MCF 10A (cell line): ENCODE measurements at regions not wholly inside any gene's neighbourhood (a gene's known extent, or its start where the extent isn't known, plus 50 kb on each side); places are given as distances from the start of the nearest gene placed in this dataset.

ENCODE experiments used
- BruUV-seq: library from RNA; stranded (reverse); fragments of 400-500 nt; replicated peaks from 2 replicates; lab custom pipeline; 2021; lab: Mats Ljungman, UMichigan
- CTCF ChIA-PET: fragments of 300-600 bp; sonication (Branson Sonifier 250); formaldehyde crosslinking; extraction: SDS; loops from one replicate; lab custom pipeline; 2021; ENCODE audit warnings: antibody characterized with exemption, inconsistent platforms; lab: Yijun Ruan, JAX
- POLR2A ChIA-PET: fragments of 300-600, 350-650 bp; sonication (Branson Sonifier 250); formaldehyde crosslinking; extraction: SDS; loops from one replicate; lab custom pipeline; 2020; ENCODE audit warnings: antibody characterized with exemption, inconsistent platforms; lab: Yijun Ruan, JAX
- DNase-seq: peaks from one replicate; pipeline ENCODE4 v3.0.0-alpha.2; 2018; ENCODE audit not compliant: unreplicated experiment
- H3K27ac Mint-ChIP-seq: one replicate; pipeline ENCODE4 v1.8.0; 2022; ENCODE audit warnings: mild to moderate bottlenecking, low read depth, mixed read lengths; ENCODE audit not compliant: unreplicated experiment
- H3K27me3 Mint-ChIP-seq: one replicate; pipeline ENCODE4 v1.8.0; 2022; ENCODE audit warnings: mixed read lengths; ENCODE audit not compliant: insufficient read depth, unreplicated experiment
- H3K36me3 Mint-ChIP-seq: one replicate; pipeline ENCODE4 v1.8.0; 2022; ENCODE audit warnings: mild to moderate bottlenecking, moderate library complexity, mixed read lengths; ENCODE audit not compliant: insufficient read depth, unreplicated experiment
- H3K4me1 Mint-ChIP-seq: one replicate; pipeline ENCODE4 v1.8.0; 2022; ENCODE audit warnings: mixed read lengths; ENCODE audit not compliant: insufficient read depth, unreplicated experiment
- H3K4me3 Mint-ChIP-seq: one replicate; pipeline ENCODE4 v1.8.0; 2022; ENCODE audit warnings: mild to moderate bottlenecking, moderate library complexity, mixed read lengths; ENCODE audit not compliant: unreplicated experiment
- H3K9me3 Mint-ChIP-seq: one replicate; pipeline ENCODE4 v1.8.0; 2022; ENCODE audit warnings: mixed read lengths; ENCODE audit not compliant: unreplicated experiment
- intact Hi-C: fragments of 100-400 bp; cut with micrococcal nuclease; formaldehyde crosslinking; loops from 2 replicates; pipeline ENCODE4 v1.14.1; 2022
- TF ChIP-seq, protein P1 (sequence below): fragments of 200-600 bp; IDR thresholded peaks from one replicate; pipeline ENCODE4 v1.8.0; 2022; ENCODE audit warnings: antibody characterized with exemption, mild to moderate bottlenecking; ENCODE audit not compliant: unreplicated experiment

DNA sequence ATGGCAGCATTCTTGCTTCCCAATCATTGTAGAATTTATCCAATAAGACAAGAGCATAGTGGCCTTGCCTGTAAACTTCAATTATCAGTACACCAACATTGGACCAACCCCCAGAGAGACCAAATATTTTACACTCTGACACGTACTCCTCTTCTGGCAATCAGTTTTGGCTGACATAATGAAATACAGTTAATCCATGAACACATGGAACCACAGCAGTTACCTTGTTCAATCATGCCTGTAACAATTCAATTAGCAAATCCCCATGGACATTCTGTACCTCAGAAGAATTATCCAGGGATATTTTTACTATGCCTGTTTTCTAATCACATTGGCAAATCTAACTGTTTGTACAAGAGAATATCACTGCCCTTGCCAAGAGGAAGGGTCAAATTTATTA, 2162.0 kb downstream of the MRPL39 start:
- TF ChIP-seq, protein P1, sequence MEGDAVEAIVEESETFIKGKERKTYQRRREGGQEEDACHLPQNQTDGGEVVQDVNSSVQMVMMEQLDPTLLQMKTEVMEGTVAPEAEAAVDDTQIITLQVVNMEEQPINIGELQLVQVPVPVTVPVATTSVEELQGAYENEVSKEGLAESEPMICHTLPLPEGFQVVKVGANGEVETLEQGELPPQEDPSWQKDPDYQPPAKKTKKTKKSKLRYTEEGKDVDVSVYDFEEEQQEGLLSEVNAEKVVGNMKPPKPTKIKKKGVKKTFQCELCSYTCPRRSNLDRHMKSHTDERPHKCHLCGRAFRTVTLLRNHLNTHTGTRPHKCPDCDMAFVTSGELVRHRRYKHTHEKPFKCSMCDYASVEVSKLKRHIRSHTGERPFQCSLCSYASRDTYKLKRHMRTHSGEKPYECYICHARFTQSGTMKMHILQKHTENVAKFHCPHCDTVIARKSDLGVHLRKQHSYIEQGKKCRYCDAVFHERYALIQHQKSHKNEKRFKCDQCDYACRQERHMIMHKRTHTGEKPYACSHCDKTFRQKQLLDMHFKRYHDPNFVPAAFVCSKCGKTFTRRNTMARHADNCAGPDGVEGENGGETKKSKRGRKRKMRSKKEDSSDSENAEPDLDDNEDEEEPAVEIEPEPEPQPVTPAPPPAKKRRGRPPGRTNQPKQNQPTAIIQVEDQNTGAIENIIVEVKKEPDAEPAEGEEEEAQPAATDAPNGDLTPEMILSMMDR = no peak
- Mint-ChIP-seq H3K36me3 (no peaks in the 10 kb centered on the region), H3K4me3 (no peak overlapping the region), H3K27ac (no peak overlapping the region), H3K27me3 (no peaks in the 10 kb centered on the region), H3K4me1 (no peaks in the 10 kb centered on the region), H3K9me3 (no peaks in the 10 kb centered on the region)
- CTCF ChIA-PET = no interaction called here
- BruUV-seq = no TSS peak
- intact Hi-C loops = no loop called here
- no peak for DNase-seq
- POLR2A ChIA-PET = no interaction called here

DNA sequence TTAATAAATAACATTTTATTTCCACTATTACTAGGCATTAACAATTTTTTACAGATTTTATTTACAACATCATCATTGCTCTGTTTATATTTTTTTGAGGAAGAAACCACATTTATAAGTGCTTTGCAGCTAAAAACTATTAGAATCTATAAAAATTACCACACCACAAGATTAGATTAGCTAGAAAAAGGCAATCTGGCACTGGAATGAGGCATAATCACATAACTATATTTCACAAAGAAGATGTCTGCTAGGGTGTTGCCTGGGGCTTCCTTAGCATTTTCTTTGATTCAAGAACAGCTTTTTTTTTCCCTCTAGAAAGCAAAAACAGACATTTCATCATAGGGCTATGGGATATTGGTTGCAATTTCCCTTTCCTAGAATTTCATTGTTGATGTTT, 2169.2 kb downstream of the MRPL39 start:
- no peaks in the 10 kb centered on the region for H3K4me1 Mint-ChIP-seq
- H3K27me3 Mint-ChIP-seq = no peaks in the 10 kb centered on the region
- no peaks in the 10 kb centered on the region for H3K36me3 Mint-ChIP-seq
- DNase-seq = no peak
- no TSS peak for BruUV-seq
- ChIA-PET CTCF (no interaction called here), POLR2A (no interaction called here)
- H3K27ac Mint-ChIP-seq = no peak overlapping the region
- TF ChIP-seq, protein P1 = no peak
- intact Hi-C loops = no loop called here
- peaks cover 22% of the 10 kb centered on the region for H3K9me3 Mint-ChIP-seq
- H3K4me3 Mint-ChIP-seq = no peak overlapping the region

DNA sequence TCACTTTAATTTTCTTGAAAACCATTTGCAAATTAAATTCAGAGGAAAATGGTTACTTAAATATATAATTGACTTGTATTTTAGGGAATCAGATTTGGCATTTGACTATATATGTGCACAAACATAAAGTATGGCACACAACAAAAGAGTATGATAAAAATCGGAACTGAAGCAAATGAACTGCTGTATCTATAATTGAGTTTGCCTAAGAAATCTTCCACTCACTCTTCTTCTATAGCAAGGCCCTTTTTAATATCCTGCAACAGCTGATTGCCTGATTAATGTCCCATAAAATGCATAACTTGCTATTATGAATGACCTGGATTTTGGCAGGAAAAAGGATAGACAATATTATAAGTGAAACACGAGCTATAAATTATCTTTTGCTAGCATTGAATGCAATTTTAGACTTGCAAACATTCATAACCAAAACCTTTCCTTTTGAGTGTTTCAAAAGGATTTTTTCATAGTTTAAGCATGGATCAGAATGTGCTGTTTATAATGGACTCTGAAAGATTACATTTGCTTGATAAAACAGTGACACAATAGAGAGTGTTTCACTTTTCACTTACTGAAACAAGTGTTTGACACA, 2204.3 kb downstream of the MRPL39 start:
- intact Hi-C loops = no loop called here
- Mint-ChIP-seq H3K36me3 (no peaks in the 10 kb centered on the region), H3K4me3 (no peak overlapping the region), H3K9me3 (no peaks in the 10 kb centered on the region), H3K4me1 (no peaks in the 10 kb centered on the region), H3K27me3 (no peaks in the 10 kb centered on the region), H3K27ac (no peak overlapping the region)
- BruUV-seq = no TSS peak
- ChIA-PET CTCF (interaction anchor here (0.6 to 1.0 kb wide), 3 partner anchors 229 to 1481 kb away, joined by 3 to 4 read pairs (median 3); no protein-coding TSS in a partner anchor), POLR2A (no interaction called here)
- TF ChIP-seq, protein P1 = no peak
- no peak for DNase-seq

DNA sequence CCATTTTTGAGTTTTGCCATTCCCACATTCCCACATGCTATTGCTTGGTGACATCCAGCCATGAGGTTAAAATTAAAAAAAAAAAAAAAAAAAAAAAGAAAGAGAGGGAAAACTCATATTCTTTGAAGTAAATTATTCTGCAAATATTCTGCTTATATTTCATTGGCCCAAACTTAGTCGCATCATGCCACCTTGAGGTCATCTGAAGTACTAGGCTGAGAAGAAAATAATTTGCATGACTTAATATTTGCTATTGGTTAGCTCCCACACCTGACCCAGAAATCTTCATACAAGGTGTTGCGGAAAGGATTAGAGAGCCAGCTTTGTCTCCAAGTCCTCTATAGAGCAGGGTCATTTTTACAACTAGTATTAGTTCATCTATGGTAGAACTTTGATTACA, 2206.0 kb downstream of the MRPL39 start:
- intact Hi-C loops = no loop called here
- ChIA-PET POLR2A (interaction anchor here (0.5 kb wide), 1 partner anchor 39 kb away, joined by 3 read pairs; no protein-coding TSS in a partner anchor), CTCF (interaction anchor here (0.6 to 1.1 kb wide), 8 partner anchors 334 to 1846 kb away, joined by 3 to 5 read pairs (median 4); no protein-coding TSS in a partner anchor)
- BruUV-seq = no TSS peak
- Mint-ChIP-seq H3K27ac (no peak overlapping the region), H3K27me3 (no peaks in the 10 kb centered on the region), H3K36me3 (no peaks in the 10 kb centered on the region), H3K4me3 (no peak overlapping the region), H3K4me1 (no peaks in the 10 kb centered on the region), H3K9me3 (no peaks in the 10 kb centered on the region)
- TF ChIP-seq, protein P1 = peak; percentile 13
- DNase-seq = peak; percentile 45
